ENCODE measurements at regions not wholly inside any gene's neighbourhood (a gene's known extent, or its start where the extent isn't known, plus 50 kb on each side); places are given as distances from the start of the nearest gene placed in this dataset.
"Not testable (repeated sequence)": the region's sequence is repeated elsewhere in the genome, so short reads cannot be mapped to it uniquely, and the experiment has no call there.

DNA sequence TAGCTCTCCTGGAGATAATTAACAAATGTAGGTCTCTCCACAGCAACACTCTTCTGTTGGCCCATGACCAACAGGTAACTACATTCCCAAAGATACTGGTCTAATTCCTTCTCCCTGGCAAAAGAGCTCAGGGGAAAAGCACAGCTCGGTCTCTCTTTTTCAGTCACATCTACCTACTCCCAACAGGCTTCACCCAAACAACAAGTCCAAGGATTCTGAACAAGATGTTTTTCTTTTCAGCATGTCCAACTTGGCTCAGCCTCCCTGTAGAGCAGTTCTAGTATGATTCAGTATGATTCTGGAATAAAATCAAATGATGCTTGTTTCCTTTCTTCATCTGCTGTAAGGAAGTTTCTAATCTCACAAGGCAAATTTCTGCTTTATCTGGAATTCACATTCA, 1704.8 kb upstream of the PIK3C3 start:
- no peak for DNase-seq (ENCODE audit: low read depth)
- H3K4me3 ChIP-seq (ENCODE audit: low read depth, low read length), result no peak overlapping the region
- TF ChIP-seq, protein P1, sequence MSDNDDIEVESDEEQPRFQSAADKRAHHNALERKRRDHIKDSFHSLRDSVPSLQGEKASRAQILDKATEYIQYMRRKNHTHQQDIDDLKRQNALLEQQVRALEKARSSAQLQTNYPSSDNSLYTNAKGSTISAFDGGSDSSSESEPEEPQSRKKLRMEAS (IDR thresholded peaks at IDR 0.05; ENCODE audit: low read depth, low read length), result no peak
- TF ChIP-seq MYC (IDR thresholded peaks at IDR 0.05; ENCODE audit: low read depth, low read length) (no peak), POLR2A (IDR thresholded peaks at IDR 0.05; ENCODE audit: extremely low read depth, insufficient read length) (no peak)
- TF ChIP-seq, protein P2, sequence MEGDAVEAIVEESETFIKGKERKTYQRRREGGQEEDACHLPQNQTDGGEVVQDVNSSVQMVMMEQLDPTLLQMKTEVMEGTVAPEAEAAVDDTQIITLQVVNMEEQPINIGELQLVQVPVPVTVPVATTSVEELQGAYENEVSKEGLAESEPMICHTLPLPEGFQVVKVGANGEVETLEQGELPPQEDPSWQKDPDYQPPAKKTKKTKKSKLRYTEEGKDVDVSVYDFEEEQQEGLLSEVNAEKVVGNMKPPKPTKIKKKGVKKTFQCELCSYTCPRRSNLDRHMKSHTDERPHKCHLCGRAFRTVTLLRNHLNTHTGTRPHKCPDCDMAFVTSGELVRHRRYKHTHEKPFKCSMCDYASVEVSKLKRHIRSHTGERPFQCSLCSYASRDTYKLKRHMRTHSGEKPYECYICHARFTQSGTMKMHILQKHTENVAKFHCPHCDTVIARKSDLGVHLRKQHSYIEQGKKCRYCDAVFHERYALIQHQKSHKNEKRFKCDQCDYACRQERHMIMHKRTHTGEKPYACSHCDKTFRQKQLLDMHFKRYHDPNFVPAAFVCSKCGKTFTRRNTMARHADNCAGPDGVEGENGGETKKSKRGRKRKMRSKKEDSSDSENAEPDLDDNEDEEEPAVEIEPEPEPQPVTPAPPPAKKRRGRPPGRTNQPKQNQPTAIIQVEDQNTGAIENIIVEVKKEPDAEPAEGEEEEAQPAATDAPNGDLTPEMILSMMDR (IDR thresholded peaks at IDR 0.05; ENCODE audit: low read depth, low read length), result no peak

GRCh38 chr18:40249390-40250080, 1705.5 kb upstream of the PIK3C3 start:
- TF ChIP-seq MYC (IDR thresholded peaks at IDR 0.05; ENCODE audit: low read depth, low read length) (no peak), POLR2A (IDR thresholded peaks at IDR 0.05; ENCODE audit: extremely low read depth, insufficient read length) (no peak)
- TF ChIP-seq, protein P2 (IDR thresholded peaks at IDR 0.05; ENCODE audit: low read depth, low read length), result no peak
- TF ChIP-seq, protein P1 (IDR thresholded peaks at IDR 0.05; ENCODE audit: low read depth, low read length), result no peak
- H3K4me3 ChIP-seq (ENCODE audit: low read depth, low read length), result no peak overlapping the region
- DNase-seq (ENCODE audit: low read depth), result no peak

- not testable (repeated sequence) for H3K4me3 ChIP-seq (ENCODE audit: low read depth, low read length); DNase-seq (ENCODE audit: low read depth)
These were observed 1709.4 kb upstream of the PIK3C3 start for GRCh38 chr18:40245612-40246011.

- no peak overlapping the region for H3K4me3 ChIP-seq (ENCODE audit: low read depth, low read length)
- no peak for DNase-seq (ENCODE audit: low read depth)
- TF ChIP-seq MYC (IDR thresholded peaks at IDR 0.05; ENCODE audit: low read depth, low read length), result no peak
- TF ChIP-seq, protein P2 (IDR thresholded peaks at IDR 0.05; ENCODE audit: low read depth, low read length), result no peak
- no peak for TF ChIP-seq POLR2A (IDR thresholded peaks at IDR 0.05; ENCODE audit: extremely low read depth, insufficient read length)
These were observed 1711.4 kb upstream of the PIK3C3 start for GRCh38 chr18:40243607-40244006.

DNA sequence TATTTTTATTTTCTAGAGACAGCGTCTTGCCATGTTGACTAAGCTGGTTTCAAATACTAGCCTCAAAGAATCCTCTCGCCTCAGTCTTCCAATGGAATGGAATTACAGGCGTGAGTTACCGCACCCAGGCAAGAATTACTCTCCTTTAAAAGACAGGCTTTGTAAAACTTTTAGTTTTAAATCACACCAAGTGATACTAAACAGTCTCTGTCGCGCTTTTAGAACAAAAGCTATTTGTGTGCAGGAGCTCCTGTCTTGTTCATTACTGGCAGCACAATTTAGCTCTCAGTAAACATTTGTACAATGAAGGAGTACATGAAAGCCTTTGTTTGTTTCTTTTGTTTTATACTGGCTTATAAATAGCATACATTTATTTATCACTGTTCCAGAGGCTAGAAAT, 1719.2 kb upstream of the PIK3C3 start:
- DNase-seq (ENCODE audit: low read depth), result no peak
- TF ChIP-seq, protein P1 (IDR thresholded peaks at IDR 0.05; ENCODE audit: low read depth, low read length), result no peak
- TF ChIP-seq, protein P2 (IDR thresholded peaks at IDR 0.05; ENCODE audit: low read depth, low read length), result no peak
- no peak for TF ChIP-seq POLR2A (IDR thresholded peaks at IDR 0.05; ENCODE audit: extremely low read depth, insufficient read length)
- no peak for TF ChIP-seq MYC (IDR thresholded peaks at IDR 0.05; ENCODE audit: low read depth, low read length)
- no peak overlapping the region for H3K4me3 ChIP-seq (ENCODE audit: low read depth, low read length)

- DNase-seq (ENCODE audit: low read depth), result no peak
- TF ChIP-seq, protein P1 (IDR thresholded peaks at IDR 0.05; ENCODE audit: low read depth, low read length), result no peak
- TF ChIP-seq MYC (IDR thresholded peaks at IDR 0.05; ENCODE audit: low read depth, low read length), result no peak
- TF ChIP-seq POLR2A (IDR thresholded peaks at IDR 0.05; ENCODE audit: extremely low read depth, insufficient read length), result no peak
- TF ChIP-seq, protein P2 (IDR thresholded peaks at IDR 0.05; ENCODE audit: low read depth, low read length), result no peak
- H3K4me3 ChIP-seq (ENCODE audit: low read depth, low read length), result no peak overlapping the region
These were observed 1719.7 kb upstream of the PIK3C3 start for GRCh38 chr18:40235323-40235722.
